ENCODE measurements at regions not wholly inside any gene's neighbourhood (a gene's known extent, or its start where the extent isn't known, plus 50 kb on each side); places are given as distances from the start of the nearest gene placed in this dataset.

DNA sequence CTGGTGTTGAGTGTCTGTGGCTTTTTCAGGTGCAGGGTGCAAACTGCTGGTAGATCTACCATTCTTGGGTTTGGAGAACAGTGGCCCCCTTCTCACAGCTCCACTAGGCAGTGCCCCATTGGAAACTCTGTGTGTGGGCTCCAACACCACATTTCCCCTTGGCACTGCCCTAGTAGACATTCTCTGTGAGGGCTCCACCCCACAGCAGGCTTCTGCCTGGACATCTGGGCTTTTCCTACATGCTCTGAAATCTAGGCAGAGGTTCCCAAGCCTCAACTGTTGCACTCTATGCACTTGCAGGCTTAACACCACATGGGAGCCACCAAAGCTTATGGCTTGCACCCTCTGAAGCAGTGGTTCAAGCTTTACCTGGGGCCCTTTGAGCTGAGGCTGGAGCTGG, 80.9 kb downstream of the BARX1 start:
- TF ChIP-seq, protein P1, sequence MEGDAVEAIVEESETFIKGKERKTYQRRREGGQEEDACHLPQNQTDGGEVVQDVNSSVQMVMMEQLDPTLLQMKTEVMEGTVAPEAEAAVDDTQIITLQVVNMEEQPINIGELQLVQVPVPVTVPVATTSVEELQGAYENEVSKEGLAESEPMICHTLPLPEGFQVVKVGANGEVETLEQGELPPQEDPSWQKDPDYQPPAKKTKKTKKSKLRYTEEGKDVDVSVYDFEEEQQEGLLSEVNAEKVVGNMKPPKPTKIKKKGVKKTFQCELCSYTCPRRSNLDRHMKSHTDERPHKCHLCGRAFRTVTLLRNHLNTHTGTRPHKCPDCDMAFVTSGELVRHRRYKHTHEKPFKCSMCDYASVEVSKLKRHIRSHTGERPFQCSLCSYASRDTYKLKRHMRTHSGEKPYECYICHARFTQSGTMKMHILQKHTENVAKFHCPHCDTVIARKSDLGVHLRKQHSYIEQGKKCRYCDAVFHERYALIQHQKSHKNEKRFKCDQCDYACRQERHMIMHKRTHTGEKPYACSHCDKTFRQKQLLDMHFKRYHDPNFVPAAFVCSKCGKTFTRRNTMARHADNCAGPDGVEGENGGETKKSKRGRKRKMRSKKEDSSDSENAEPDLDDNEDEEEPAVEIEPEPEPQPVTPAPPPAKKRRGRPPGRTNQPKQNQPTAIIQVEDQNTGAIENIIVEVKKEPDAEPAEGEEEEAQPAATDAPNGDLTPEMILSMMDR (IDR thresholded peaks at IDR 0.05): no peak
- TF ChIP-seq POLR2A (IDR thresholded peaks at IDR 0.05): no peak
